ENCODE measurements at regions not wholly inside any gene's neighbourhood (a gene's known extent, or its start where the extent isn't known, plus 50 kb on each side); places are given as distances from the start of the nearest gene placed in this dataset.

DNA sequence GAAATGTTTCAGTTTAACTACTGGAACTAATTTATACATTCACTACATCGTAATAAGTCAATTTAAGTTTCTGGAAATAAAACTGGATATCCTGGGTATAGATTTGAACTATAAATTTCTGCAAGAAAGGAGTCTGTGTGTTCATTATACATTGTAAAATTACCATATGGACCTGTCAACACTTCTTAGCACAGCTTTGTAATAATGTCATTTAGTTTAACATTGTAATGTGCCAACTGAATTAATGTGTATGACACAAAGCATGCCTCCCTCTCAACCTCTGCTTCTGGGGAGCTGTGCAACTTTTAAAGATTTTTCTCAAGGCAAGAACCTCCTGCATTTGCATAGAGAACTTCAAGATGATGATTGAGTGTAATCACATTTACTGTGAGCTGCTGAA is 213.7 kb upstream of the GALNT5 start:
- TF ChIP-seq, protein P1, sequence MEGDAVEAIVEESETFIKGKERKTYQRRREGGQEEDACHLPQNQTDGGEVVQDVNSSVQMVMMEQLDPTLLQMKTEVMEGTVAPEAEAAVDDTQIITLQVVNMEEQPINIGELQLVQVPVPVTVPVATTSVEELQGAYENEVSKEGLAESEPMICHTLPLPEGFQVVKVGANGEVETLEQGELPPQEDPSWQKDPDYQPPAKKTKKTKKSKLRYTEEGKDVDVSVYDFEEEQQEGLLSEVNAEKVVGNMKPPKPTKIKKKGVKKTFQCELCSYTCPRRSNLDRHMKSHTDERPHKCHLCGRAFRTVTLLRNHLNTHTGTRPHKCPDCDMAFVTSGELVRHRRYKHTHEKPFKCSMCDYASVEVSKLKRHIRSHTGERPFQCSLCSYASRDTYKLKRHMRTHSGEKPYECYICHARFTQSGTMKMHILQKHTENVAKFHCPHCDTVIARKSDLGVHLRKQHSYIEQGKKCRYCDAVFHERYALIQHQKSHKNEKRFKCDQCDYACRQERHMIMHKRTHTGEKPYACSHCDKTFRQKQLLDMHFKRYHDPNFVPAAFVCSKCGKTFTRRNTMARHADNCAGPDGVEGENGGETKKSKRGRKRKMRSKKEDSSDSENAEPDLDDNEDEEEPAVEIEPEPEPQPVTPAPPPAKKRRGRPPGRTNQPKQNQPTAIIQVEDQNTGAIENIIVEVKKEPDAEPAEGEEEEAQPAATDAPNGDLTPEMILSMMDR (IDR thresholded peaks at IDR 0.05) = no peak
- TF ChIP-seq POLR2A (IDR thresholded peaks at IDR 0.05) = no peak

Measured in uterus (tissue), 2 donors.